CD4-positive, alpha-beta memory T cell (primary cell): ENCODE measurements at regions not wholly inside any gene's neighbourhood (a gene's known extent, or its start where the extent isn't known, plus 50 kb on each side); places are given as distances from the start of the nearest gene placed in this dataset.
"Not testable (repeated sequence)": the region's sequence is repeated elsewhere in the genome, so short reads cannot be mapped to it uniquely, and the experiment has no call there.

Experiments used
- CTCF ChIA-PET: fragments of 350-600 bp; sonication (Branson Sonifier 250); formaldehyde crosslinking; loops from one replicate; lab custom pipeline; 2021; ENCODE audit warnings: inconsistent platforms; ENCODE audit not compliant: partially characterized antibody; lab: Charles Lee
- POLR2A ChIA-PET: fragments of 350-600 bp; sonication (Branson Sonifier 250); formaldehyde crosslinking; loops from one replicate; lab custom pipeline; 2021; ENCODE audit not compliant: partially characterized antibody; lab: Charles Lee
- DNase-seq, 5 donors: peaks; one replicate each; pipeline versions ENCODE4 v3.0.0 to v3.0.0-alpha.2; 2020 to 2022; ENCODE audit warnings: mixed read lengths in 1 of 5
- H3K27ac ChIP-seq: one replicate; pipeline ENCODE4 v1.7.0; 2013; ENCODE audit warnings: low read depth, low read length
- H3K27me3 ChIP-seq: 2 replicates; pipeline ENCODE4 v1.7.0; 2013; ENCODE audit warnings: mild to moderate bottlenecking, low read length, moderate library complexity; ENCODE audit not compliant: insufficient read depth
- H3K36me3 ChIP-seq: 2 replicates; pipeline ENCODE4 v1.7.0; 2013; ENCODE audit warnings: mild to moderate bottlenecking, low read length, moderate library complexity; ENCODE audit not compliant: insufficient read depth
- H3K4me1 ChIP-seq: 2 replicates; pipeline ENCODE4 v1.7.0; 2013; ENCODE audit warnings: mild to moderate bottlenecking, low read length, moderate library complexity; ENCODE audit not compliant: insufficient read depth
- H3K4me3 ChIP-seq, 2 donors: one replicate each; pipeline ENCODE4 v1.7.0; 2013; ENCODE audit warnings: low read length in 2 of 2, mild to moderate bottlenecking in 1 of 2
- H3K9me3 ChIP-seq, 2 donors: one replicate each; pipeline ENCODE4 v1.7.0; 2013; ENCODE audit warnings: low read length in 2 of 2, control low read depth in 1 of 2; ENCODE audit not compliant: control insufficient read depth in 1 of 2
- H3K27ac Mint-ChIP-seq, 7 donors: one replicate each; pipeline ENCODE4 v1.8.0; 2020 to 2021; ENCODE audit warnings: mixed read lengths in 7 of 7, mild to moderate bottlenecking in 6 of 7, inconsistent platforms in 3 of 7, moderate library complexity in 3 of 7
- H3K27me3 Mint-ChIP-seq, 2 donors: one replicate each; pipeline ENCODE4 v1.8.0; 2020 to 2021; ENCODE audit warnings: mixed read lengths in 2 of 2
- H3K36me3 Mint-ChIP-seq, 2 donors: one replicate each; pipeline ENCODE4 v1.8.0; 2020 to 2021; ENCODE audit warnings: mixed read lengths in 2 of 2, inconsistent platforms in 1 of 2, mild to moderate bottlenecking in 1 of 2
- H3K4me1 Mint-ChIP-seq, 4 donors: one replicate each; pipeline ENCODE4 v1.8.0; 2020 to 2021; ENCODE audit warnings: mixed read lengths in 4 of 4, mild to moderate bottlenecking in 1 of 4
- H3K4me3 Mint-ChIP-seq, 8 donors: one replicate each; pipeline ENCODE4 v1.8.0; 2020 to 2021; ENCODE audit warnings: mixed read lengths in 8 of 8, mild to moderate bottlenecking in 7 of 8, moderate library complexity in 6 of 8, inconsistent platforms in 3 of 8
- H3K9me3 Mint-ChIP-seq, 8 donors: one replicate each; pipeline ENCODE4 v1.8.0; 2020 to 2021; ENCODE audit warnings: mixed read lengths in 8 of 8, mild to moderate bottlenecking in 5 of 8, inconsistent platforms in 3 of 8, moderate library complexity in 1 of 8
- intact Hi-C: fragments of 100-400 bp; cut with micrococcal nuclease; formaldehyde crosslinking; loops from one replicate; pipeline ENCODE4 v1.15.1; 2023

DNA sequence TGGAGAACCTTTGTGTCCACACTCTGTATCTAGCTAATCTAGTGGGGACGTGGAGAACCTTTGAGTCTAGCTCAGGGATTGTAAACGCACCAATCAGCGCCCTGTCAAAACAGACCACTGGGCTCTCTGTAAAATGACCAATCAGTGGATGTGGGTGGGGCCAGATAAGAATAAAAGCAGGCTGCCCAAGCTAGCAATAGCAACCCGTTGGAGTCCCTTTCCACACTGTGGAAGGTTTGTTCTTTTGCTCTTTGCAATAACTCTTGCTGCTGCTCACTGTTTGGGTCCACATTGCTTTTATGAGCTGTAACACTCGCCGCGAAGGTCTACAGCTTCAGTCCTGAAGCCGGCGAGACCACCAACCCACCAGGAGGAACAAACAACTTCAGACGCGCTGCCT, 187.7 kb upstream of the NLRP1 start:
- POLR2A ChIA-PET, H3K27ac Mint-ChIP-seq, intact Hi-C loops: not testable (repeated sequence)

GRCh38 chr17:5772720-5773119, 188.4 kb upstream of the NLRP1 start:
- Histone ChIP-seq H3K9me3 (no peaks in the 10 kb centered on the region), H3K4me3 (no peak overlapping the region), H3K4me1 (no peaks in the 10 kb centered on the region), H3K27me3 (no peaks in the 10 kb centered on the region), H3K27ac (no peak overlapping the region), H3K36me3 (no peaks in the 10 kb centered on the region)
- POLR2A ChIA-PET: no interaction called here
- DNase-seq: no peak
- Mint-ChIP-seq H3K9me3 (peaks cover 0 to under 1% (median 0%) of the 10 kb centered on the region in 8 donors), H3K36me3 (no peaks in the 10 kb centered on the region), H3K4me3 (no peak overlapping the region), H3K4me1 (no peaks in the 10 kb centered on the region), H3K27me3 (peaks cover 17 to 22% of the 10 kb centered on the region in 2 donors), H3K27ac (no peak overlapping the region)
- intact Hi-C loops: no loop called here
- CTCF ChIA-PET: no interaction called here

More for the DNA sequence above, 187.7 kb upstream of the NLRP1 start:
- H3K36me3 ChIP-seq, H3K27ac ChIP-seq, H3K27me3 ChIP-seq, CTCF ChIA-PET, H3K4me3 ChIP-seq, H3K9me3 ChIP-seq, DNase-seq, H3K36me3 Mint-ChIP-seq, H3K4me1 ChIP-seq, H3K4me1 Mint-ChIP-seq, H3K4me3 Mint-ChIP-seq, H3K9me3 Mint-ChIP-seq: not testable (repeated sequence)
- H3K27me3 Mint-ChIP-seq: peaks cover 17 to 24% of the 10 kb centered on the region in 2 donors

- Histone ChIP-seq H3K9me3 (no peaks in the 10 kb centered on the region), H3K4me3 (no peak overlapping the region), H3K4me1 (no peaks in the 10 kb centered on the region), H3K27me3 (no peaks in the 10 kb centered on the region), H3K36me3 (no peaks in the 10 kb centered on the region), H3K27ac (no peak overlapping the region)
- ChIA-PET POLR2A (no interaction called here), CTCF (interaction anchor here (1.0 kb wide), 1 partner anchor 10 kb away, joined by 3 read pairs; no protein-coding TSS in a partner anchor)
- Mint-ChIP-seq H3K9me3 (no peaks in the 10 kb centered on the region), H3K4me3 (no peak overlapping the region), H3K27ac (no peak overlapping the region), H3K4me1 (no peaks in the 10 kb centered on the region), H3K36me3 (no peaks in the 10 kb centered on the region), H3K27me3 (peaks cover 12 to 22% of the 10 kb centered on the region in 2 donors)
- intact Hi-C loops: no loop called here
- no peak for DNase-seq
Observed at GRCh38 chr17:5773816-5774360, 189.6 kb upstream of the NLRP1 start.

DNA sequence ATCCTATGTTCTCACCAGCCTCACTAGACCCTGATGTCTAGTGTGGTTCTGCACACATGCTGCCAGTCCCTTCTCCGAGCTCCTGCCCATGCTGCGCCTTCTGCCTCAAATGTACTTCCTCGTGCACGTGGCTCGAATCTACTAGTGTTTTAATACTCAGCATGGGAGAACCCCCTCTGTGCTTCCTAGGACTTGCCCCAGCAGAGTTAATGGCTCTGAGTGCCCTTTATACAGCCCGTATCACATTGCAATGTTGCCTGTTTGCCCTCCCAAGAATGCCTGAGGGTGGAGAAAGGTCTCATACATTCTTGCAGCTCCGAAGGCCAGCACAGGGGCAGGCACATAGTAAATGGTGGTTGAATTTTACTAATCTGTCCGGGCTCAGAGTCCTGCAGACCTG, 190.8 kb upstream of the NLRP1 start:
- Mint-ChIP-seq H3K4me1 (no peaks in the 10 kb centered on the region), H3K36me3 (no peaks in the 10 kb centered on the region), H3K27ac (no peak overlapping the region), H3K9me3 (no peaks in the 10 kb centered on the region), H3K27me3 (peaks cover 14 to 22% of the 10 kb centered on the region in 2 donors), H3K4me3 (no peak overlapping the region)
- no peak for DNase-seq
- H3K4me1 ChIP-seq: no peaks in the 10 kb centered on the region
- POLR2A ChIA-PET: no interaction called here
- intact Hi-C loops: no loop called here
- CTCF ChIA-PET: no interaction called here
- no peaks in the 10 kb centered on the region for H3K27me3 ChIP-seq
- H3K4me3 ChIP-seq: no peak overlapping the region
- no peak overlapping the region for H3K27ac ChIP-seq
- H3K9me3 ChIP-seq: no peaks in the 10 kb centered on the region
- no peaks in the 10 kb centered on the region for H3K36me3 ChIP-seq

GRCh38 chr17:5780476-5780875, 196.2 kb upstream of the NLRP1 start:
- POLR2A ChIA-PET: no interaction called here
- Histone ChIP-seq H3K4me3 (no peak overlapping the region), H3K27ac (no peak overlapping the region), H3K4me1 (no peaks in the 10 kb centered on the region), H3K36me3 (no peaks in the 10 kb centered on the region), H3K27me3 (no peaks in the 10 kb centered on the region), H3K9me3 (no peaks in the 10 kb centered on the region)
- Mint-ChIP-seq H3K4me3 (no peak overlapping the region), H3K9me3 (peaks cover 0 to 12% (median 5%) of the 10 kb centered on the region in 8 donors), H3K36me3 (no peaks in the 10 kb centered on the region), H3K4me1 (no peaks in the 10 kb centered on the region), H3K27me3 (peaks cover 18% of the 10 kb centered on the region in 2 donors), H3K27ac (no peak overlapping the region)
- intact Hi-C loops: no loop called here
- CTCF ChIA-PET: no interaction called here
- DNase-seq: no peak

DNA sequence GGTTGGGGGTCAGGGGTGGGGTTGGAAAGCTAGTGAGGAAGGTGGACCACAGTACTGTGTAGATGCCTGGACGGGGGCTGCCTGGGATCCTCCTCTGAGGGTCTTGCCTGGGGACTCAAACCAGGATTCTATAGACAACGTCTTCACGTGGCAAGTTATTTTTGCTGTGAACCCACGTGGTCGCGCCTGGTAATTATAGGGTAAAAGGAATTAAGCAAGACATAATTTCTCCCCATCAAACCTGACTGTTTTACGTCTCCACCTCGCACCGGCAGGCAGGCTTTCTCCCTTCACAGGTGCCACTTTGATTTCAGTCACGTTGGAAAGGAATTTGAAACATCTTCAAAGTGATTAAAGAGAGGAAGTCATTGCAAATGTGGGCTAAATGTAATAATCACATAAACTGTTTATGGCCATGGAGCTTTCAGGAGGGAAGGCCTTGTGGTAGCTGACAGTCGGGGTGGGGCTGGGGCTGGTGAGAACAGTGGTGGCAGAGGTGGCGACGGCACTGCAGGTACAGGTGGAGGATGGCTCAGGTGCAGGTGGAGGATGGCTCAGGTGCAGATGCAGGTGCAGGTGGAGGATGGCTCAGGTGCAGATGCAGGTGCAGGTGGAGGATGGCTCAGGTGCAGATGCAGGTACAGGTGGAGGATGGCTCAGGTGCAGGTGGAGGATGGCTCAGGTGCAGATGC, 197.1 kb upstream of the NLRP1 start:
- no peaks in the 10 kb centered on the region for H3K27me3 ChIP-seq
- H3K36me3 ChIP-seq: no peaks in the 10 kb centered on the region
- no peak overlapping the region for H3K4me3 ChIP-seq
- H3K9me3 Mint-ChIP-seq: peaks cover 0 to 12% (median 5%) of the 10 kb centered on the region in 8 donors
- CTCF ChIA-PET: no interaction called here
- no peak overlapping the region for H3K27ac Mint-ChIP-seq
- H3K4me1 Mint-ChIP-seq: no peaks in the 10 kb centered on the region
- POLR2A ChIA-PET: no interaction called here
- no peak overlapping the region for H3K4me3 Mint-ChIP-seq
- peaks cover 16 to 20% of the 10 kb centered on the region in 2 donors for H3K27me3 Mint-ChIP-seq
- no peaks in the 10 kb centered on the region for H3K4me1 ChIP-seq
- no peak for DNase-seq
- no peaks in the 10 kb centered on the region for H3K36me3 Mint-ChIP-seq
- no peaks in the 10 kb centered on the region for H3K9me3 ChIP-seq
- no peak overlapping the region for H3K27ac ChIP-seq
- intact Hi-C loops: no loop called here

- Mint-ChIP-seq H3K4me3 (no peak overlapping the region), H3K4me1 (no peaks in the 10 kb centered on the region), H3K27ac (no peak overlapping the region), H3K9me3 (peaks cover 0 to 12% (median 5%) of the 10 kb centered on the region in 8 donors), H3K36me3 (no peaks in the 10 kb centered on the region), H3K27me3 (peaks cover 20 to 21% of the 10 kb centered on the region in 2 donors)
- Histone ChIP-seq H3K36me3 (no peaks in the 10 kb centered on the region), H3K27me3 (no peaks in the 10 kb centered on the region), H3K4me1 (no peaks in the 10 kb centered on the region), H3K4me3 (no peak overlapping the region), H3K27ac (no peak overlapping the region), H3K9me3 (no peaks in the 10 kb centered on the region)
- ChIA-PET CTCF (no interaction called here), POLR2A (no interaction called here)
- intact Hi-C loops: no loop called here
- no peak for DNase-seq
Observed at GRCh38 chr17:5783269-5783668, 199.0 kb upstream of the NLRP1 start.
